HEK293 (cell line): ENCODE measurements at regions not wholly inside any gene's neighbourhood (a gene's known extent, or its start where the extent isn't known, plus 50 kb on each side); places are given as distances from the start of the nearest gene placed in this dataset.

Source experiments
- CTCF ChIA-PET: fragments of 350-600 bp; formaldehyde crosslinking; extraction: SDS; loops from one replicate; lab custom pipeline; 2021; ENCODE audit warnings: antibody characterized with exemption; lab: Yijun Ruan, JAX
- POLR2A ChIA-PET: fragments of 300-600 bp; formaldehyde crosslinking; extraction: SDS; loops from one replicate; lab custom pipeline; 2020; ENCODE audit warnings: antibody characterized with exemption, inconsistent platforms; lab: Yijun Ruan, JAX
- H3K27ac ChIP-seq: fragments of 200-500 bp; sonication (Bioruptor generic); 2 replicates; pipeline ENCODE4 v1.5.1; 2014; ENCODE audit warnings: low read depth, low read length, control low read depth, inconsistent platforms; ENCODE audit errors: extremely low read depth
- H3K36me3 ChIP-seq, 2 experiments: fragments of 200-500 bp in 1 of 2; sonication (Bioruptor generic) in 1 of 2; 1 replicate in 1 of 2; 2 replicates in 1 of 2; pipeline ENCODE4 v1.5.1; 2014 to 2017; ENCODE audit warnings: inconsistent platforms in 2 of 2, low read length in 2 of 2; ENCODE audit not compliant: control insufficient read depth in 2 of 2, insufficient read depth in 1 of 2
- H3K4me1 ChIP-seq: fragments of 200-500 bp; sonication (Bioruptor generic); 2 replicates; pipeline ENCODE4 v1.5.1; 2014; ENCODE audit warnings: mild to moderate bottlenecking, low read length, inconsistent platforms; ENCODE audit not compliant: control insufficient read depth, insufficient read depth
- H3K4me3 ChIP-seq: 2 replicates; pipeline ENCODE4 v1.5.1; 2011; ENCODE audit warnings: low read depth, mild to moderate bottlenecking, control low read depth, low read length, moderate library complexity
- H3K9me3 ChIP-seq: fragments of 200-500 bp; sonication (Bioruptor generic); 2 replicates; pipeline ENCODE4 v1.5.1; 2014; ENCODE audit warnings: low read depth, low read length, inconsistent platforms; ENCODE audit not compliant: control insufficient read depth, insufficient read depth
- HOXA7 ChIP-seq: sonication (generic); formaldehyde crosslinking; IDR thresholded peaks from 2 replicates; pipeline ENCODE4 v1.8.1; 2022; ENCODE audit warnings: missing genetic modification reagents, borderline replicate concordance
- KLF17 ChIP-seq: fragments of 450-650 bp; formaldehyde crosslinking; IDR thresholded peaks from 2 replicates; pipeline ENCODE4 v1.5.1; 2016; ENCODE audit warnings: missing biosample characterization, missing genetic modification characterization
- RBAK ChIP-seq: fragments of 450-650 bp; formaldehyde crosslinking; IDR thresholded peaks from 2 replicates; pipeline ENCODE4 v1.5.1; 2016; ENCODE audit warnings: missing biosample characterization, missing genetic modification characterization
- SP3 ChIP-seq: fragments of 450-650 bp; formaldehyde crosslinking; IDR thresholded peaks from 2 replicates; pipeline ENCODE4 v1.5.1; 2016; ENCODE audit warnings: missing biosample characterization, missing genetic modification characterization
- TCF7L2 ChIP-seq: IDR thresholded peaks from 2 replicates; pipeline ENCODE4 v1.6.1; 2011; ENCODE audit warnings: low read depth, mild to moderate bottlenecking, inconsistent platforms, low read length, moderate library complexity, borderline replicate concordance
- ZBTB21 ChIP-seq: fragments of 450-650 bp; formaldehyde crosslinking; IDR thresholded peaks from 2 replicates; pipeline ENCODE4 v1.5.1; 2017; ENCODE audit warnings: missing biosample characterization, missing genetic modification characterization
- ZFP37 ChIP-seq: fragments of 450-650 bp; formaldehyde crosslinking; IDR thresholded peaks from 2 replicates; pipeline ENCODE4 v1.5.1; 2016; ENCODE audit warnings: missing biosample characterization, missing genetic modification characterization
- ZNF169 ChIP-seq: fragments of 450-650 bp; formaldehyde crosslinking; IDR thresholded peaks from 2 replicates; pipeline ENCODE4 v1.5.1; 2016; ENCODE audit warnings: missing biosample characterization, missing genetic modification characterization
- ZNF223 ChIP-seq: fragments of 450-650 bp; formaldehyde crosslinking; IDR thresholded peaks from 2 replicates; pipeline ENCODE4 v1.5.1; 2016; ENCODE audit warnings: missing biosample characterization, missing genetic modification characterization
- ZNF280C ChIP-seq: fragments of 450-650 bp; formaldehyde crosslinking; IDR thresholded peaks from 2 replicates; pipeline ENCODE4 v1.5.1; 2016; ENCODE audit warnings: missing biosample characterization, missing genetic modification characterization
- ZNF48 ChIP-seq: fragments of 450-650 bp; formaldehyde crosslinking; IDR thresholded peaks from 2 replicates; pipeline ENCODE4 v1.5.1; 2016; ENCODE audit warnings: missing biosample characterization, missing genetic modification characterization
- ZNF510 ChIP-seq: fragments of 450-650 bp; formaldehyde crosslinking; IDR thresholded peaks from 2 replicates; pipeline ENCODE4 v1.5.1; 2018; ENCODE audit warnings: mild to moderate bottlenecking, missing genetic modification characterization, missing biosample characterization; ENCODE audit not compliant: insufficient replicate concordance
- ZNF544 ChIP-seq: fragments of 450-650 bp; formaldehyde crosslinking; IDR thresholded peaks from 2 replicates; pipeline ENCODE4 v1.5.0; 2017; ENCODE audit warnings: missing biosample characterization, missing genetic modification characterization
- ZNF555 ChIP-seq: fragments of 450-650 bp; formaldehyde crosslinking; conservative IDR thresholded peaks from 2 replicates; pipeline ENCODE4 v1.5.1; 2017; ENCODE audit warnings: missing biosample characterization, mild to moderate bottlenecking, missing genetic modification characterization, inconsistent platforms
- ZNF571 ChIP-seq: fragments of 450-650 bp; formaldehyde crosslinking; IDR thresholded peaks from 2 replicates; pipeline ENCODE4 v1.5.0; 2017; ENCODE audit warnings: missing biosample characterization, missing genetic modification characterization
- ZNF623 ChIP-seq: fragments of 450-650 bp; formaldehyde crosslinking; IDR thresholded peaks from 2 replicates; pipeline ENCODE4 v1.5.1; 2016; ENCODE audit warnings: missing biosample characterization, missing genetic modification characterization
- ZNF654 ChIP-seq: fragments of 450-650 bp; formaldehyde crosslinking; IDR thresholded peaks from 2 replicates; pipeline ENCODE4 v1.5.1; 2016; ENCODE audit warnings: low read depth, missing biosample characterization, missing genetic modification characterization
- ZNF664 ChIP-seq: fragments of 450-650 bp; formaldehyde crosslinking; IDR thresholded peaks from 2 replicates; pipeline ENCODE4 v1.5.1; 2016; ENCODE audit warnings: missing biosample characterization, missing genetic modification characterization
- ZNF707 ChIP-seq: fragments of 450-650 bp; formaldehyde crosslinking; IDR thresholded peaks from 2 replicates; pipeline ENCODE4 v1.5.1; 2016; ENCODE audit warnings: missing biosample characterization, missing genetic modification characterization
- ZNF785 ChIP-seq: fragments of 450-650 bp; formaldehyde crosslinking; IDR thresholded peaks from 2 replicates; pipeline ENCODE4 v1.5.1; 2016; ENCODE audit warnings: missing biosample characterization, missing genetic modification characterization
- ZSCAN16 ChIP-seq: fragments of 450-650 bp; formaldehyde crosslinking; IDR thresholded peaks from 2 replicates; pipeline ENCODE4 v1.5.1; 2016; ENCODE audit warnings: missing biosample characterization, missing genetic modification characterization
- TF ChIP-seq, protein P1 (sequence below): fragments of 450-650 bp; formaldehyde crosslinking; IDR thresholded peaks from 2 replicates; pipeline ENCODE4 v1.5.1; 2016; ENCODE audit warnings: missing biosample characterization, missing genetic modification characterization

- TF ChIP-seq TCF7L2 (no peak), RBAK (tag by site-specific recombination) (no peak), ZNF280C (tag by site-specific recombination) (no peak), ZNF555 (tag by site-specific recombination) (no peak), ZNF707 (no peak), ZNF571 (tag by site-specific recombination) (no peak), ZNF623 (tag by site-specific recombination) (no peak), SP3 (no peak), ZNF510 (no peak), KLF17 (tag by site-specific recombination) (no peak), ZNF169 (tag by site-specific recombination) (no peak), ZNF654 (tag by site-specific recombination) (no peak), ZNF223 (tag by site-specific recombination) (no peak)
- TF ChIP-seq, all 188 proteins: peak for 0
- Histone ChIP-seq H3K36me3 (no peaks in the 10 kb centered on the region), H3K9me3 (no peaks in the 10 kb centered on the region), H3K4me3 (no peak overlapping the region), H3K27ac (no peak overlapping the region), H3K4me1 (no peaks in the 10 kb centered on the region)
- CTCF ChIA-PET = no interaction called here
- POLR2A ChIA-PET = no interaction called here
Observed at GRCh38 chr2:153138651-153139375, 339.7 kb downstream of the RPRM start.

- H3K9me3 ChIP-seq = no peaks in the 10 kb centered on the region
- no peaks in the 10 kb centered on the region for H3K4me1 ChIP-seq
- H3K27ac ChIP-seq = no peak overlapping the region
- CTCF ChIA-PET = interaction anchor here (0.6 kb wide), 1 partner anchor 258 kb away, joined by 3 read pairs; no protein-coding TSS in a partner anchor
- no peak overlapping the region for H3K4me3 ChIP-seq
- no peaks in the 10 kb centered on the region for H3K36me3 ChIP-seq
- no peak for TF ChIP-seq ZFP37 (tag by site-specific recombination)
- no peak for TF ChIP-seq ZNF664 (tag by site-specific recombination)
- TF ChIP-seq ZBTB21 (tag by site-specific recombination) = no peak
- TF ChIP-seq, protein P1, sequence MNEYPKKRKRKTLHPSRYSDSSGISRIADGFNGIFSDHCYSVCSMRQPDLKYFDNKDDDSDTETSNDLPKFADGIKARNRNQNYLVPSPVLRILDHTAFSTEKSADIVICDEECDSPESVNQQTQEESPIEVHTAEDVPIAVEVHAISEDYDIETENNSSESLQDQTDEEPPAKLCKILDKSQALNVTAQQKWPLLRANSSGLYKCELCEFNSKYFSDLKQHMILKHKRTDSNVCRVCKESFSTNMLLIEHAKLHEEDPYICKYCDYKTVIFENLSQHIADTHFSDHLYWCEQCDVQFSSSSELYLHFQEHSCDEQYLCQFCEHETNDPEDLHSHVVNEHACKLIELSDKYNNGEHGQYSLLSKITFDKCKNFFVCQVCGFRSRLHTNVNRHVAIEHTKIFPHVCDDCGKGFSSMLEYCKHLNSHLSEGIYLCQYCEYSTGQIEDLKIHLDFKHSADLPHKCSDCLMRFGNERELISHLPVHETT (tag by site-specific recombination) = no peak
- no peak for TF ChIP-seq ZNF785 (tag by site-specific recombination)
- no peak for TF ChIP-seq HOXA7 (CRISPR knock-in tag)
- no peak for TF ChIP-seq ZSCAN16 (tag by site-specific recombination)
- no peak for TF ChIP-seq ZNF544 (tag by site-specific recombination)
- TF ChIP-seq ZNF48 (tag by site-specific recombination) = no peak
- TF ChIP-seq, all 188 proteins: peak for 0
- POLR2A ChIA-PET = no interaction called here
Observed at GRCh38 chr2:153136216-153136615, 342.3 kb downstream of the RPRM start.
